HS-5 (cell line): ENCODE measurements at regions not wholly inside any gene's neighbourhood (a gene's known extent, or its start where the extent isn't known, plus 50 kb on each side); places are given as distances from the start of the nearest gene placed in this dataset.
"Not testable (repeated sequence)": the region's sequence is repeated elsewhere in the genome, so short reads cannot be mapped to it uniquely, and the experiment has no call there.

ENCODE experiments used
- DNase-seq: peaks from one replicate; pipeline ENCODE4 v3.0.0-alpha.2; 2012; ENCODE audit warnings: low read depth

GRCh38 chr7:47089461-47089860 is 492.4 kb downstream of the TNS3 start:
- DNase-seq = no peak

- no peak for DNase-seq
These were observed 492.9 kb downstream of the TNS3 start for GRCh38 chr7:47089068-47089417.

- DNase-seq = peak; percentile 42
These were observed 493.4 kb downstream of the TNS3 start for GRCh38 chr7:47088329-47089067.

GRCh38 chr7:47087866-47088265 is 494.0 kb downstream of the TNS3 start:
- peak; percentile 28 for DNase-seq

GRCh38 chr7:47085491-47086275 is 496.2 kb downstream of the TNS3 start:
- no peak for DNase-seq

- no peak for DNase-seq
These were observed 498.2 kb downstream of the TNS3 start for GRCh38 chr7:47083476-47084250.

- no peak for DNase-seq
These were observed 501.1 kb downstream of the TNS3 start for GRCh38 chr7:47080816-47081215.

- DNase-seq = no peak
These were observed 503.7 kb downstream of the TNS3 start for GRCh38 chr7:47078241-47078640.

- DNase-seq = no peak
These were observed 507.2 kb downstream of the TNS3 start for GRCh38 chr7:47074702-47075153.

- DNase-seq = no peak
These were observed 508.6 kb downstream of the TNS3 start for GRCh38 chr7:47073284-47073683.

GRCh38 chr7:47071866-47072265 is 510.0 kb downstream of the TNS3 start:
- DNase-seq = no peak

GRCh38 chr7:47069385-47070076 is 512.4 kb downstream of the TNS3 start:
- no peak for DNase-seq

GRCh38 chr7:47066976-47067614 is 514.8 kb downstream of the TNS3 start:
- no peak for DNase-seq

GRCh38 chr7:47056731-47057130 is 525.2 kb downstream of the TNS3 start:
- no peak for DNase-seq

GRCh38 chr7:47052541-47053208 is 529.2 kb downstream of the TNS3 start:
- not testable (repeated sequence) for DNase-seq

GRCh38 chr7:47049234-47049774 is 532.6 kb downstream of the TNS3 start:
- no peak for DNase-seq

- DNase-seq = no peak
These were observed 534.5 kb downstream of the TNS3 start for GRCh38 chr7:47047384-47047783.

- no peak for DNase-seq
These were observed 535.0 kb downstream of the TNS3 start for GRCh38 chr7:47046949-47047348.

GRCh38 chr7:47045207-47046051 is 536.5 kb downstream of the TNS3 start:
- DNase-seq = no peak

- no peak for DNase-seq
These were observed 537.3 kb downstream of the TNS3 start for GRCh38 chr7:47044625-47045024.
